SK-N-SH (cell line): ENCODE measurements at regions not wholly inside any gene's neighbourhood (a gene's known extent, or its start where the extent isn't known, plus 50 kb on each side); places are given as distances from the start of the nearest gene placed in this dataset.

Source experiments
- CTCF ChIP-seq: fragments of 200-600 bp; sonication (generic); IDR thresholded peaks from 2 replicates; pipeline ENCODE4 v1.6.1; 2017; ENCODE audit warnings: antibody characterized with exemption, mild to moderate bottlenecking, moderate library complexity
- EZH2phosphoT487 ChIP-seq: fragments of 200-600 bp; sonication (generic); IDR thresholded peaks from 2 replicates; pipeline ENCODE4 v1.6.1; 2017; ENCODE audit warnings: low read depth, mixed run types, mild to moderate bottlenecking, antibody characterized with exemption, moderate library complexity, borderline replicate concordance
- GABPA ChIP-seq: IDR thresholded peaks from 2 replicates; pipeline ENCODE4 v1.4.0; 2012; ENCODE audit warnings: low read depth, mild to moderate bottlenecking
- GATA2 ChIP-seq: sonication (generic); formaldehyde crosslinking; IDR thresholded peaks from 2 replicates; pipeline ENCODE4 v1.5.0; 2020; ENCODE audit warnings: mild to moderate bottlenecking, missing genetic modification reagents
- POLR2AphosphoS5 ChIP-seq: IDR thresholded peaks from 2 replicates; pipeline ENCODE4 v1.6.1; 2012; ENCODE audit warnings: low read depth, low read length
- SIN3A ChIP-seq: IDR thresholded peaks from 2 replicates; pipeline ENCODE4 v1.6.1; 2012; ENCODE audit warnings: low read depth, mild to moderate bottlenecking, low read length, moderate library complexity, borderline replicate concordance
- TAF1 ChIP-seq: IDR thresholded peaks from 2 replicates; pipeline ENCODE4 v1.6.1; 2012; ENCODE audit warnings: low read depth, mild to moderate bottlenecking, low read length, moderate library complexity, borderline replicate concordance
- USF2 ChIP-seq: fragments of 150-350 bp; IDR thresholded peaks from 2 replicates; pipeline ENCODE4 v1.6.1; 2017; ENCODE audit warnings: antibody characterized with exemption, low read length, low read depth, borderline replicate concordance

- TF ChIP-seq CTCF (no peak), EZH2phosphoT487 (no peak), GATA2 (CRISPR knock-in tag) (no peak), USF2 (no peak), TAF1 (no peak), POLR2AphosphoS5 (peak; percentile 48; the same call in 1 of the 2 replicates), GABPA (no peak), SIN3A (no peak)
Observed at GRCh38 chr18:55790296-55790695, 202.3 kb upstream of the TCF4 start.
